HG03108 (cell line): ENCODE measurements at regions not wholly inside any gene's neighbourhood (a gene's known extent, or its start where the extent isn't known, plus 50 kb on each side); places are given as distances from the start of the nearest gene placed in this dataset.
"Not testable (repeated sequence)": the region's sequence is repeated elsewhere in the genome, so short reads cannot be mapped to it uniquely, and the experiment has no call there.

ENCODE experiments used
- ATAC-seq: cut with Tn5 transposase; IDR thresholded peaks from one replicate; pipeline ENCODE4 v1.9.1; 2021; ENCODE audit warnings: moderate library complexity; ENCODE audit not compliant: unreplicated experiment

DNA sequence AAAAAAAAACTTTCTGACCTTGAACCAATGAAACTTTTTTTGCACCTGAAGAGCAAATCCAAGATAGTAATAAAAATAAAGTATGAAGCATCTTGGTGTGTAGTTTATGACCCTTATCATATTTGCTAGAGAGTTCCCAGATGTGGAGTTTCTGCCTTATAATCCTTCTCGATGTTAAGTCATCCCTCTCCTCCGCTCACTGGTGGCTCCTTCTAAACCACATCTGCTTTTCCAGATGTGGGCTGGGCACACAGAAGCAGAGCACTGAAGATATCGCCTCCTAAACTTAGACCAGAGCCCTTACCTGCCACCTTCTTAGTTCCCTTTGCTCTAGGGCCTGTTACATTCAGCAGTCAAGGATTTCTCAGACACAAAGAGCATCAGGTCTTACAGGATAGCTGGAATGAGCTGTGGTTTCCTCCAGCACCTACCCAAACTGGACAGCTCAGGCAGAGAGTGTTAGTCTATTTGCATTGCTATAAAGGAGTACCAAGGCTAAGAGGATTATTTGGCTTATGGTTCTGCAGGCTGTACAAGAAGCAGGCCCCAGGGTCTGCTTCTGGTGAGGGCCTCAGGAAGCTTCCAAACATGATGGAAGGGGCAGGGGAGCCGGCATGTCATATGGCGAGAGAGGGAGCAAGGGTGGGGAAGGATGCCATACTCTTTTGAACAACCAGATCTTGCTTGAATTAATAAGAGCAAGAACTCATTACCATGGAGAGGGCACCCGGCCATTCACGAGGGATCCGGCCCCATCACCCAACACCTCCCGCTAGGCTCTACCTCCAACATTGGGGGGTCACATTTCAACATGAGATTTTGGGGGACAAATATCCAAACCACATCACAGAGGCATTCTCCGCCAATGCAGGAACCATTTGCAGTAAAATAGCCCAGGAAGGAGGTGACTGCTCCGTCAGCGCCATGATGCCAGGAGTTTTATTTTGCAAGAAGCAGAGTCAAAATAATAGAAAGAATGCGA is 75.6 kb upstream of the HELT start:
- ATAC-seq = no peak

DNA sequence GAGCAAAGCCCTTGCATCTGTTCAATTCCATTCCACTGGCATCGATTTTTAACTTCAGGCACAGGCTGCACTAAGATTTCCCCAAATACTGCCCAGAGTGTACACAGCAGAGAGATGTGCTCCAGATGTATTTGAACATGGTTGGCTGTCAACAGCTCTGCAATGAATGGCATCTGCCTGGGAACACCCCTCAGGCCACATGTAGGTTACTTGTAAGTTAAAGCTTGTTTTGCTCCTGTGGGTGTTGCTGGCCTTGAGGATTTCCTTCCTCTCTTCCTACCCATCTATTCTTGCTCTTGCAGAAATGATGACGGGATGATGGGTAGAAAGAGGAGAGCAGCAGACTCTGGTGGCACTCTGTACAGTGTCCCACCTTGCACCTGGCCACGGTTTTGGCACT is 69.3 kb upstream of the HELT start:
- ATAC-seq = no peak

DNA sequence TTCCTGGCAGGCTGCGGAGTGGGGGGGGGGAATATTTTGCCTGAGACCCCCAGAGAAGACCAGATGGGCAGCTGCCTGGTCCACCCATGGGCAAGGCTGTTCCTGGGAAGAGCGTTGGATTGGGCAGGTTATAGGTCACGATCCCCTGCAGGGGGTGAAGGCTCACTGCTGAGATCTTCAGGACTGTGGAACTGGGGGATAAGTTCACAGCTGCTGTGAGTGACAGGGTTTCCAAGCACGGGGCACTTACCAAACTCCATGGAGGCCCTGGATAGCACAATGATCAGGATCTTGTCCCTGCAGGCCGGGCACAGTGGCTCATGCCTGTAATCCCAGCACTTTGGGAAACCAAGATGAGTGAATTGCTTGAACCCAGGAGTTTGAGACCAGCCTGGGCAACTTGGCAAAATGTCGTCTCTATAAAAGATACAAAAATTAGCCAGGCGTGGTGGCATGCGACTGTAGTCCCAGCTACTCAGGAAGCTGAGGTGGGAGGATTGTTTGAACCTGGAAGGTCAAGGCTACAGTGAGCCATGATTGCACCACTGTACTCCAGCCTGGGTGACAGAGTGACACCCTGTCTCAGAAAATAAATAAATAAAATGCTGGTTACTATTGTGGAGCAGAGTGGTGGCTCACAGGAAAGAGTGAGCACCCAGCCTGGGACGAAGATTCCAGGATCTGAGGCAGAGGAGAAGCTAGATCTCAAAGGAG is 68.0 kb upstream of the HELT start:
- ATAC-seq = no peak

DNA sequence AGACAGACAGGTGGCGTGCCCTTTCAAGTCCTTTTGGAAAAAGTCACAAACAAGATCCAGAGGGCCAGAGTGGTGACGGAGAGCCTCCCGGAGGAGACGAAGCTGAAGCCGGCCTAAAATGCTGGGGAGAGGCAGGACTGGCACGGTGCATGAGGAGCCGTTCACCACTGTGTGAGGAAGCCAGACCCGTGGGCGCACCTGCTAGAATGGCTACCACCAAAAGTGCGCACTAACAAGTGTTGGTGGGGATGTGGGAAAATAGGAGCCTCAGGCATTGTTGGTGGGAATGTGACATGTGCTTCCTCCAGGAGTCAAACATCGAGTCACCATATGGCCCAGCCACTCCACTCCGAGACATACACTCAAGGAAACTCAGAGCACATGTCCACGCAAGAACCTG is 67.4 kb upstream of the HELT start:
- ATAC-seq = no peak

DNA sequence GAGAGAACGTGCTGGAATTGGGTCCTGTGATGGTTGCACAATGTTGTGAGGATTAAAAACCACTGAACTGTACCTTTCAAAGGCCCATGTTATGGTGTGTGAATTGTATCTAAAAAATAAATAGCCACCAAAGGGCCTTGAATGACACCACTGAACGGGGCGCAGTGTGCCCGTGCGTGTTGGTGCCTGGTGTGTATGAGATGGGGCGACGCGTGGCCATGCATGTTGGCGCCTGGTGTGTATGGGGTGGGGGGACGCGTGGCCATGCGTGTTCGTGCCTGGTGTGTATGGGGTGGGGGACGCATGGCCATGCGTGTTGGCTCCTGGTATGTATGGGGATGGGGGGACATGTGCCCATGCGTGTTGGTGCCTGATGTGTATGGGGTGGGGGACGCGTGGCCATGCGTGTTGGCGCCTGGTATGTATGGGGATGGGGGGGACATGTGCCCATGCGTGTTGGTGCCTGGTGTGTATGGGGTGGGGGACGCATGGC is 66.6 kb upstream of the HELT start:
- no peak for ATAC-seq

DNA sequence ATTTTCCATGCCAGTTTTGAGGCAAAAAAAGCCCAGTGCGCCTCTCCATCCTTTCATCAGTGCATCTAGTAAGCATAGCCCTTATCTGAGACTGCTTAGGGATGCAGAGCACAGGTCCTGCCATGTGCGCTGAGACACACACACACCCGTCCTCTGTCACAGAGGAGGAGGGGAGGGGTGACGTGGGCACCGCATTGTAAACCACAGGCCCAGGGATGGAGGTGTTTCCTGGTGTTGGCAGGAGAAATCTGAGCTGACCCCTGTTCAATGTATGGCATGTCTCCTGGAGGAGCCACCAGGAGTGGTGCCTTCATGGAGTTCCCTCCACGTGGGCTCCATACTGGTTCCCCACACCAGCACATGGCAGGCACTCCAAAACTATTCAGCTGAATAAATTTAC is 65.8 kb upstream of the HELT start:
- no peak for ATAC-seq

DNA sequence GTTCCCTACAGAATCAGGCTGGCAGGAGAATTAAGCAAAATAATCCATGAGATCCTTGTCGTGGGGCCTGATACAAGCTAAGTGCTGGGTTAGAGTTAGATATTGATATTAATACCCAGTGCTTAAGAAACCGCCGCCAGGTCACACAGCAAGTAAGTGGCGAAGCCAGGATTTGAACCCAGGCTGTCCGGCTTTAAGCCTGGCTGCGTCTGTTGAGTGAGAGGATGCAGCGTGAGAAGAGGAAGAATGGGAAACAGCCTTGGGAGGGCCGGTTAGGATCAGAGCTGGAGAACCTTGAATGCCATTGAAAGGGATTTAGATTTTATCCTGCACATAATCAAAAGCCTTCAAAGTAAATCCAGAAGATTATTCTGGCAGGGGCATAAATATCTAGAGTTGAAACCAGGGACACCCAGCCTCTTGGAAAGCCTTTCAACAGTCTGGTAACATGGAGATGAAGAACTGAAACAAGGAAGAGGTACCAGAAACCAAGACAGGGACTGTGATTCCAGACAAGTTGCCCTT is 64.8 kb upstream of the HELT start:
- no peak for ATAC-seq

DNA sequence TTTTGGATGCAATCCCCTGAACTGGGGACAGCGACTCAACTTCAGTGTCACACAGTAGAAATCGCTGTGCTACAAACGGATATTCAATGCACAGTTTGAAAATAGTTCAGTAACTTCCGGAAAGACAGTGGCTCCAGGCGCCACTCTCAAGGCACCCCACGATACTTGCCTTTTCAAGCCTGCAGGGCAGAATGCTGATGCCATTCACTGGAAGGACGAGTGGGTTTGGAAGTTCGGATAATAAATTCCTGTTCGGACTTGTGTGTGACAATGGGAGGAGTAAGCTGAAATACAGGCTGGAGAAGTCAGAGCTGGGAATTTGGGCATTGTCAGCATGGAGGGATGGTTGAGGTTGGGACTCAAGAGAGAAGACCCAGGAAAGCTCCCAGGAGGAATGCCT is 64.3 kb upstream of the HELT start:
- no peak for ATAC-seq

DNA sequence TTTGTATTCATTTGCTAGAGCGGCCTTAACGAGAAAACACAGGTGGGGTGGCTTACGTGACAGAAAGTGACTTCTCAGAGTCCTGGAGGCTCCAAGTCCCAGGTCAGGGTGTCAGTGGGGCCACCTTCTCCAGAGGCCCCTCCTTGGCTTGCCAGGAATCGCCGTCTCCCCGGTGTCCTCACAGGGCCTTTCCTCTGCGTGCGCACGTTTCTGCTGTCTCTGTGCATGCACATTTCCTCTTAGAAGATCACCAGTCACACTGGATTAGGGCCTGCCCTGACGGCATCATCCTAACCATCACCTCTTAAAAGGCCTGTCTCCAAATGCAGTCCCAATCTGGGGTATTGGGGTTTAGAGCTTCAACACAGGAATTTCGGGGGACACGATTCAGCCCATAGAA is 63.8 kb upstream of the HELT start:
- no peak for ATAC-seq

DNA sequence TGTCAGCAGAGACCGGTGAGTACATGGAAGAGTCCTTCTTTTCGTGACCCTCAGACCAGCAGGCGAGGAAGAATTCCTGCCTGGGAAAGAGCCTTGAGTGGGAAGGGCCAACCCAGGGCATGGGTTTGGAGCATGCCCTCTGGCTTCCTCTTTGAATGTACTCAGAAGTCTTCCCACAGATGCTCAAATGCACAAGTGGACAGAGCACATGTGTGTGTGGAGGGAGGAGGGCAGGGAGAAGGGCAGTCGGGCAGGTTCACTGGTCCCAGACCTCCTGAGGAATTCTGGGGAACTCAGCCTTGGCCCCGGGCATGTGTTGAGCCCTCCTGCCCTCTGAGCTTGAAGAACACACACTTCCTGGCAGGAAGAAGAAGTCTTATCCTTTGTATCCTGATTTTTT is 63.2 kb upstream of the HELT start:
- no peak for ATAC-seq

DNA sequence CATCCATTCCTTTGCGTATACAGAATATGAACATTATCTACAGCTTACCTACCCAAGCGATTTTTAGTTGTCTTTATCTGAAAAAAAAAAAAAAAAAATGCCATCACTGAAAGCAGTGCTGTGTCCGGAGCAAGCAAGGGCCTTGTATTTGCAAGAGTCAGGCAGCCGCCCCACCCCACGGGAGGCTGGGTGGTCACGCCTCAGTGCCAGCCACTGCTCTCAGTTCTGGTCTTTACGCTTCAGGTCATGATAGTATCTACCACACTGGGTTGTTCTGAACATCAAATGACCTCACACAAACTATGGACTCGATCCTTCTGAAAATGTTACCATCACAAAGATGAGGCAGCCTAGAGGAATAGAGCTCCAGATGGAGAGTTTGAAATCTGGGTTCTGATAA is 62.7 kb upstream of the HELT start:
- peak; percentile 77 for ATAC-seq

DNA sequence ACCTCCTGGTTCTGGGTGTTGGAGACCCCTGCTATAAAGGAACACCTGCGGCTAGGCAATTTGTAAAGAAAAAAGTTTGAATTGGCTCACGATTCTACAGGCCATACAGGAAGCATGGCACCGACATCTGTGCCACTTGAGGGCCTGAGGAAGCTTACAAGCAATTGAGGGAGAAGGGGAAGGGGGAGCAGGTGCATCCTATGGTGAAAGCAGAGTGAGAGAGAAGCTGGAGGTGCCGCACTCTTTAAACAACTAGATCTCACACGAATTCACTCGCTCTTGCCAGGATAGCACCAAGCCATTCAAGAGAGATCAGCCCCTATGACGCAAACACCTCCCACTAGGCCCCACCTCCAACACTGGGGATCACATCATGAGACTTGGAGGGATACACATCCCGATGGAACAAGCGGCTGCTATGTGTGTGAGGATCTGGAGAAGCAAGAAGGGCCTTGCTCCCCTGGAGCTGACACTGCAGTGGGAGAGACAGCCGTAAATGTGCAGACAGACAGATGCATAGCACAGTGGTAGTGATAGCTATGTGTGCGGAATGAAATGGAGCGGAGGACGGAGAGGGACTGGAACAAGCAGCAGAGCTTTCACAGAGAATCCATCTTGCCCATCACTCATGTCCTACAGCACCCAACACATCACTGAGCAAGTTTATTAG is 60.7 kb upstream of the HELT start:
- no peak for ATAC-seq

DNA sequence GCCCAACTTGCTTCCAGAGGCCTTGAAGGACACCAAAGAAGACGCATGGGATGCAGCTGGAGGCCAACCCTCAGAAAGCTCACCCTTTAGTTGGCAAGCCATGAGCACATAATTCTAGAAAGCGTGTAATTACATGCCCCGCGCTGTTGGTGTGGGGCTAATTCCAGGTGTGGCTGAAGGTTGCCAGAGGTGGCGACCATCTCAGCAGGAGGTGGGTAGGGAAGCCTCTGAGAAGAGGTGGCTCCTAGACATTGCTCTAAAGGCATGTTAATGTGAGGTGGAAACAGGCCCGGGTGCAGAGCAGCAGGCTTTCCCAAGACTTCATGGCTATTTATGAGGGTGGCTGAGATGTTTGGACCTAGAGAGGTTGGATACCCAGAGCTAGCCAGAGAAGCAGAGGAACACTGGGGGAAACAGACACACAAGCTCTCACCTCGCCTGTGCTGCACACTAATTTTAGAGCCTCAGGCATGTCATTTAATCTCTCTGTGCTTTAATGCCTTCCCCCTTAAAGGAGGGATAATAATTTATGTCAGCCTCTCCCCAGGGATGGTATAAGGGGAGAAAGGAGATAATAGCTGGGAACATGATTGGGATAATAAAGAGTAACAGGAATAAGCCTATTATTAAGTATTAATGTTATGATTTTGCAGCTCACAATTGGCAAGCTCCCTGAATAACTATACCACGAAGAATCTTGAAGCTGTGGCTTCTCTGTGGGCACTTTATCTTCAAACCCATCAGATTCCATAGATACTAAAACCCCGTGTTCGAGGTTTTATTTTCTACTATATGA is 60.0 kb upstream of the HELT start:
- no peak for ATAC-seq

DNA sequence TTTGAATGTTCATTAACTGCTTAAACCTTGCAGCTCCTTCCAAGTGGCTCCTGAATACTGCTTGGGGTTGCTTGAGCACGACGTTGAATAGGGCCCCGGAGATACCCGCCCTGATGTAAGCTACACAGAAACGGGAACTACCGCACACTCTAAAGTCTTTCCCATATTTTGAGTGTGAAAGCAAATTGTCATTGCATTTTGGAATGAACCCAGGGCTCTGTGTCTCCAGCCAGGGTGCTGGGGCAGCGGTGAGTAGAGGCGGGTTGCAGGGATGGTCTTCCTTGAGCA is 59.4 kb upstream of the HELT start:
- no peak for ATAC-seq

DNA sequence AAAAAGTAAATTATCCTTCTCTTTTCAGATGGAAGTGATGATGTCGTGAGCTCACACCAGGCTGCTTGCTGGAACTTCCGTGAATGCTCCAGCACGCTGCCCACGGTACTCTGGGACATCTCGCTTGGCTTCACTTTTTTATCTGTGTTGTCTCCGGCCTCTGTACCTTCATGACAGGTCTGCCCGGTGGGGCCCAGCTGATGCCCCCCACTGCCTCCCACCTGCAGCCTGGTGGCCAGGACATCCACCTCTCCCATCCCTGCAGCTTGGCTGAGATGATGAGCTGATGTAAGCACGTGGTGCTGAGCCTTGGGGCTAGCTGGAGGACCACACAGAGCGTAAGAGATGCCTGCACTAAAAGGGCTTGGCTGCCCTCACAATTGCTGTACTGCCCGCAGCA is 59.0 kb upstream of the HELT start:
- no peak for ATAC-seq

DNA sequence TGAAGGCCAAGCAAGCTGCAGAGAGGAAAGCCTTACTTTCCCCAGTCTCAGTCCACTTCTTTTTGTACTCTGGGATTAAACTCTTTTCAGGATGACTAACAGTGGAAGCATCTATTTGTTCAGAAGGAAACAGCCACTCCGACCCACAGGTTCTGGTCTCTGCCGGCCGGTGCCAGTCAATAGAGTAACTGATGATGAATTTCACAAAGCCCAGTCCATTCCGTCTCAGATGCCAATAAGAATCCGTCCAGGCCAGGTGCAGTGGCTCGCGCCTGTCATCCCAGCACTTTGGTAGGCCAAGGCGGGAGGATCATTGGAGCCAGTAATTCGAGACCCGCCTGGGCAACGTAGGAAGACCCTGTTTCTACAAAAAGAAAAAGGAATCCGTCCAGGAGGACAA is 58.5 kb upstream of the HELT start:
- ATAC-seq = no peak

DNA sequence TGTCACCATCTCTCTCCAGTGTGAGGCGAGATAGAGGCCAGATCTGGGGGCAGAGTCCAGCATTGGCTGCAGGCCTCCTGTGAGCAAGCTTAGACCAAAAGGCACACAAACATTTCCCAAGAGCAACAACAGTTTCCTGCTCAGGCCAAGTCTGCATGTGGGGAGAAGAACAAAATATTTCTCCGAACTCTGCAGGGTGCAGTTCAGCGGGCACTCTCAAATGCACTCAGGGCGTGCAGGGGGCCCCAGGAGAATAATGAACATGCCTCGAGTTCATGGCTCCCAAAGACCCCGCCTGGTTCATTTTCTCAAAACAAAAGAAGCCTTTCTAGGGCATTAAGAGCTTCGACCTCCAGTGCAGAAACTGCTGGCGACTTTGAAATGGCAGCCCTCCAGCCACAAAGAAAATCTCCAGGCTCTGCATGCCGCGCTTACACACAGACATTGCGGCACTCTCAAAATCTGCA is 57.8 kb upstream of the HELT start:
- ATAC-seq = no peak

DNA sequence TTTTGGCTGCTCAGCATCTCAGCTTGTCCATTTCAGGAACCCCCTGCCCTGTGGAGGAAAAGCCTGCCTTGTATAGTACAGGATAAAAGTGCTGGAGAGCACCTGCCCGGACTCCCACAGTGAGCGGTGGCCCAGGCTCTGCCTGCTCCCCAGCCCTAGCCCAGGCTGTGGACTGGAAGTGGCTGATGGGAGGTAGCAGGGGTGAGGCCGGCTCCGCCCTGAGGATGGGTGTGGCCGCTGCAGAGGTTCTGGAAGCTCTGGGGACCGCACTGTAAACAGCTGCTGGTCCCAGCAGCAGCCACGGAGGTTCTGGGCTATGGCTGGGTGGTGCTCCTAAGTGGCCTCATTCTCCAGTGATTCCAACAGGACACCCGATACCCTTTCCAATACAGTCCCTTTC is 56.6 kb upstream of the HELT start:
- no peak for ATAC-seq

DNA sequence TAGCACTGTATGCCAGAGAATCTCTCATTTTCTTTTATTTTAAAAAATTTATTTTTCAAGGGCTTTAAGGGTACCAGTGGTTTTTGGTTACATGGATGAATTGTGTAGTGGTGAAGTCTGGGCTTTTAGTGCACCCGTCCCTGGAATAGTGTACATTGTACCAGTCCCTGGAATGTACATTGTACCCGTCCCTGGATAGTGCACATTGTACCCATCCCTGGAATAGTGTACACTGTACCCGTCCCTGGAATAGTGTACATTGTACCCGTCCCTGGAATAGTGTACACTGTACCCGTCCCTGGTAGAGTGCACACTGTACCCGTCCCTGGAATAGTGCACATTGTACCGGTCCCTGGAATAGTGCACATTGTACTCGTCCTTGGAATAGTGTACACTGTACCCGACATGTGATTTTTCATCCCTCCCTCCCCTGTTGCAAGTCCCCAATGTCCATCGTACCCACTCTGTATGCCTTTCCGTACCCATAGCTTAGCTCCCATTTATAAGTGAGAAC is 56.1 kb upstream of the HELT start:
- ATAC-seq = no peak

DNA sequence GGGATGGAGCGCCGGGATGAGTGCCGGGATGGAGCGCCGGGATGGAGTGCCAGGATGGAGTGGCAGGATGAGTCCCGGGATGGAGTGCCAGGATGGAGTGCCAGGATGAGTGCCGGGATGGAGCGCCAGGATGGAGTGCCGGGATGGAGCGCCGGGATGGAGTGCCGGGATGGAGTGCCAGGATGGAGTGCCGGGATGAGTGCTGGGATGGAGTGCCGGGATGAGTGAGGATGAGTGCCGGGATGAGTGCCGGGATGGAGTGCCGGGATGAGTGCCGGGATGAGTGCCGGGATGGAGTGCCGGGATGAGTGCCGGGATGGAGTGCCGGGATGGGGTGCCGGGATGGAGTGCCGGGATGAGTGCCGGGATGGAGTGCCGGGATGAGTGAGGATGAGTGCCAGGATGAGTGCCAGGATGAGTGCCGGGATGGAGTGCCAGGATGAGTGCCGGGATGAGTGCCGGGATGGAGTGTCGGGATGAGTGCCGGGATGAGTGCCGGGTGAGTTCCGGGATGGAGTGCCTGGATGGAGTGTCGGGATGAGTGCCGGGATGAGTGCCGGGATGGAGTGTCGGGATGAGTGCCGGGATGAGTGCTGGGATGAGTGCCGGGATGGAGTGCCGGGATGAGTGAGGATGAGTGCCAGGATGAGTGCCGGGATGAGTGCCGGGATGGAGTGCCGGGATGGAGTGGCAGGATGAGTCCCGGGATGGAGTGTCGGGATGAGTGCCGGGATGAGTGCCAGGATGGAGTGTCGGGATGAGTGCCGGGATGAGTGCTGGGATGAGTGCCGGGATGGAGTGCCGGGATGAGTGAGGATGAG is 52.9 kb upstream of the HELT start:
- ATAC-seq = not testable (repeated sequence)
